ENCODE measurements at regions not wholly inside any gene's neighbourhood (a gene's known extent, or its start where the extent isn't known, plus 50 kb on each side); places are given as distances from the start of the nearest gene placed in this dataset.

DNA sequence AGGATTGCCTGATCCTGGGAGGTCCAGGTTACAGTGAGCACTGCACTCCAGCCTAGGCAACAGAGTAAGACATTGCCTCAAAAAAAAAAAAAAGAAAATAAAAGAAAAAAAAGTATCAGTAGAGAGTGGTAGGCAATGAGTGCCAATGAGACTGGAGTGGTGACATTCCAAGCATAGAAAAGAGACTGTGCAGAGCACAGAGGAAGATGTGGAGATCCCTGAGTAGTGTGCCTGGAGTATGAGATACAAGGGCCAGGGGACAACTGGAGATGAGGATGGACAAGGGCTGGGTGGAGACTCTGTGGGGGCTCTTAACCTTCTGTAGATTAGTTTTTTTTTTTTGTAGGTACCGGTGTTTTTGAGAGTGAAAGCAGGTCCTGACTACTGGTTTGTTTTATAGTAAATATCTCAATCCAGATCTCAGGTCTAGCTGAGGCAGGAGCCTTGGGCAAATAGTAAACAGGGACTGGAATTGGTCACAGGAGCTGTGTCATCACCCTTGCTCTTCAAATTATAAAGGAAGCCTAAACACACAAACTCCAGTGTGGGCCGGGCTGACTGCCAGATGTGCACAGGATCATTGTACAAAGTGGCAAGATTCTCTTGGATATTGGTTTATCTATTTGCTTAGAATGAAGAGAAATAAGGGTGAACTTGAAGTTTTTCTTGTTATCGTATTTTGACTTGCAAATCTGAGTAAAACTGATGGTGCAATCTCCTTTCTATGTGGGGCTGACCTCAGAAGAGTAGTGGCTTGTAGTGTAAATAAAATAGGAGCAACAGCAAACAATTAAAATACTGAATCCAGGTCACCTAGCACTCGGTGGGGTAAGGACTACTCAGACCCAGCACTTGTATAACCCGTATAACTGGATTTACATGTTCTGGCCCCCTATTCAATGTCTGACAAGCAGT, 144.9 kb downstream of the SOX4 start:
- TF ChIP-seq EZH2 (IDR thresholded peaks at IDR 0.05; ENCODE audit: borderline replicate concordance, insufficient read depth, low read depth, low read length, poor library complexity, severe bottlenecking): no peak
- TF ChIP-seq, protein P1, sequence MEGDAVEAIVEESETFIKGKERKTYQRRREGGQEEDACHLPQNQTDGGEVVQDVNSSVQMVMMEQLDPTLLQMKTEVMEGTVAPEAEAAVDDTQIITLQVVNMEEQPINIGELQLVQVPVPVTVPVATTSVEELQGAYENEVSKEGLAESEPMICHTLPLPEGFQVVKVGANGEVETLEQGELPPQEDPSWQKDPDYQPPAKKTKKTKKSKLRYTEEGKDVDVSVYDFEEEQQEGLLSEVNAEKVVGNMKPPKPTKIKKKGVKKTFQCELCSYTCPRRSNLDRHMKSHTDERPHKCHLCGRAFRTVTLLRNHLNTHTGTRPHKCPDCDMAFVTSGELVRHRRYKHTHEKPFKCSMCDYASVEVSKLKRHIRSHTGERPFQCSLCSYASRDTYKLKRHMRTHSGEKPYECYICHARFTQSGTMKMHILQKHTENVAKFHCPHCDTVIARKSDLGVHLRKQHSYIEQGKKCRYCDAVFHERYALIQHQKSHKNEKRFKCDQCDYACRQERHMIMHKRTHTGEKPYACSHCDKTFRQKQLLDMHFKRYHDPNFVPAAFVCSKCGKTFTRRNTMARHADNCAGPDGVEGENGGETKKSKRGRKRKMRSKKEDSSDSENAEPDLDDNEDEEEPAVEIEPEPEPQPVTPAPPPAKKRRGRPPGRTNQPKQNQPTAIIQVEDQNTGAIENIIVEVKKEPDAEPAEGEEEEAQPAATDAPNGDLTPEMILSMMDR (IDR thresholded peaks at IDR 0.05): no peak

Data from B cell (primary cell).